ENCODE measurements at regions not wholly inside any gene's neighbourhood (a gene's known extent, or its start where the extent isn't known, plus 50 kb on each side); places are given as distances from the start of the nearest gene placed in this dataset.

GRCh38 chr1:5108740-5109139, 454.3 kb downstream of the AJAP1 start:
- no peak overlapping the region for H3K4me3 ChIP-seq
- H3K9ac ChIP-seq = no peak overlapping the region
- H3K4me3 Mint-ChIP-seq = no peak overlapping the region
- no peak overlapping the region for H3K27ac ChIP-seq
- no peaks in the 10 kb centered on the region for H3K9me3 ChIP-seq (ENCODE audit: low read depth)
- H3K79me2 ChIP-seq (ENCODE audit: low read depth) = no peaks in the 10 kb centered on the region
- no peaks in the 10 kb centered on the region for H4K20me1 ChIP-seq (ENCODE audit: low read depth)
- no peak for TF ChIP-seq EZH2phosphoT487 (IDR thresholded peaks at IDR 0.05)
- no peak for TF ChIP-seq CTCF (IDR thresholded peaks at IDR 0.05)
- TF ChIP-seq EZH2 (IDR thresholded peaks at IDR 0.05) = no peak
- H3K36me3 Mint-ChIP-seq = no peaks in the 10 kb centered on the region
- H3K27me3 Mint-ChIP-seq (ENCODE audit: insufficient read depth, low read depth) = peaks cover 3% of the 10 kb centered on the region
- H3K27ac Mint-ChIP-seq = no peak overlapping the region
- H3K4me1 ChIP-seq = peaks cover 24% of the 10 kb centered on the region
- no peak for DNase-seq (ENCODE audit: low spot score)
- no peaks in the 10 kb centered on the region for H3F3A ChIP-seq (ENCODE audit: low read depth)
- no peak overlapping the region for H3K4me2 ChIP-seq
- no peak overlapping the region for H2AFZ ChIP-seq (replicated peaks)
- H3K9me3 Mint-ChIP-seq = no peaks in the 10 kb centered on the region
- H3K4me1 Mint-ChIP-seq = peaks cover 8% of the 10 kb centered on the region
- H3K27me3 ChIP-seq = no peaks in the 10 kb centered on the region
- no peaks in the 10 kb centered on the region for H3K36me3 ChIP-seq

- Mint-ChIP-seq H3K36me3 (no peaks in the 10 kb centered on the region), H3K4me3 (no peak overlapping the region), H3K9me3 (no peaks in the 10 kb centered on the region), H3K4me1 (peaks cover 5% of the 10 kb centered on the region), H3K27ac (no peak overlapping the region), H3K27me3 (ENCODE audit: insufficient read depth, low read depth) (no peaks in the 10 kb centered on the region)
- peaks cover 24% of the 10 kb centered on the region for H3K4me1 ChIP-seq
- no peak overlapping the region for H3K4me3 ChIP-seq
- no peak overlapping the region for H3K27ac ChIP-seq
- no peak overlapping the region for H3K4me2 ChIP-seq
- TF ChIP-seq CTCF (IDR thresholded peaks at IDR 0.05) (no peak), EZH2phosphoT487 (IDR thresholded peaks at IDR 0.05) (no peak), EZH2 (IDR thresholded peaks at IDR 0.05) (no peak)
- H3K9ac ChIP-seq = no peak overlapping the region
- no peak for DNase-seq (ENCODE audit: low spot score)
- H3K79me2 ChIP-seq (ENCODE audit: low read depth) = no peaks in the 10 kb centered on the region
- H3K36me3 ChIP-seq = no peaks in the 10 kb centered on the region
- no peaks in the 10 kb centered on the region for H3F3A ChIP-seq (ENCODE audit: low read depth)
- H2AFZ ChIP-seq (replicated peaks) = no peak overlapping the region
- no peaks in the 10 kb centered on the region for H3K9me3 ChIP-seq (ENCODE audit: low read depth)
- no peaks in the 10 kb centered on the region for H3K27me3 ChIP-seq
- no peaks in the 10 kb centered on the region for H4K20me1 ChIP-seq (ENCODE audit: low read depth)
Measured at GRCh38 chr1:5105744-5106143, 451.3 kb downstream of the AJAP1 start.

- Mint-ChIP-seq H3K9me3 (peaks cover 13% of the 10 kb centered on the region), H3K27ac (no peak overlapping the region), H3K27me3 (ENCODE audit: insufficient read depth, low read depth) (peaks cover 3% of the 10 kb centered on the region), H3K4me3 (no peak overlapping the region), H3K36me3 (no peaks in the 10 kb centered on the region), H3K4me1 (peaks cover 12% of the 10 kb centered on the region)
- DNase-seq (ENCODE audit: low spot score) = peak; percentile 25
- Histone ChIP-seq H3F3A (ENCODE audit: low read depth) (peaks cover 19% of the 10 kb centered on the region), H2AFZ (replicated peaks) (no peak overlapping the region), H3K4me3 (no peak overlapping the region), H4K20me1 (ENCODE audit: low read depth) (no peaks in the 10 kb centered on the region), H3K4me2 (peak overlapping the region; percentile 14), H3K36me3 (peaks cover 4% of the 10 kb centered on the region), H3K27ac (peak overlapping the region; percentile 78), H3K9ac (no peak overlapping the region), H3K79me2 (ENCODE audit: low read depth) (no peaks in the 10 kb centered on the region), H3K27me3 (no peaks in the 10 kb centered on the region), H3K4me1 (peaks cover 12% of the 10 kb centered on the region), H3K9me3 (ENCODE audit: low read depth) (peaks cover 7% of the 10 kb centered on the region)
- TF ChIP-seq EZH2phosphoT487 (IDR thresholded peaks at IDR 0.05) = no peak
- TF ChIP-seq CTCF (IDR thresholded peaks at IDR 0.05) = peak; percentile 17
Measured at GRCh38 chr1:5099558-5099957, 445.1 kb downstream of the AJAP1 start.

Data from neural progenitor cell (in vitro differentiated cells).